AG04450 (cell line): ENCODE measurements at regions not wholly inside any gene's neighbourhood (a gene's known extent, or its start where the extent isn't known, plus 50 kb on each side); places are given as distances from the start of the nearest gene placed in this dataset.
"Not testable (repeated sequence)": the region's sequence is repeated elsewhere in the genome, so short reads cannot be mapped to it uniquely, and the experiment has no call there.

ENCODE experiments used
- CTCF ChIA-PET: fragments of 300-600, 350-600 bp; formaldehyde crosslinking; extraction: SDS; loops from one replicate; lab custom pipeline; 2022; ENCODE audit warnings: antibody characterized with exemption, inconsistent platforms; lab: Charles Lee
- POLR2A ChIA-PET: fragments of 350-600 bp; formaldehyde crosslinking; extraction: SDS; loops from one replicate; lab custom pipeline; 2021; ENCODE audit warnings: antibody characterized with exemption, inconsistent platforms; lab: Yijun Ruan, JAX
- DNase-seq: peaks from one replicate; pipeline ENCODE4 v3.0.0-alpha.2; 2011; ENCODE audit warnings: low read depth, low spot score
- H3K27ac ChIP-seq: one replicate; pipeline ENCODE4 v1.5.1; 2012; ENCODE audit warnings: low read depth, low read length, control low read depth
- H3K27me3 ChIP-seq: one replicate; pipeline ENCODE4 v1.6.0; 2012; ENCODE audit warnings: low read length; ENCODE audit not compliant: control insufficient read depth, insufficient read depth
- H3K4me3 ChIP-seq: 2 replicates; pipeline ENCODE4 v1.5.1; 2011; ENCODE audit warnings: mild to moderate bottlenecking, low read depth, low read length, control low read depth
- H3K9me3 ChIP-seq: 2 replicates; pipeline ENCODE4 v1.5.1; 2012; ENCODE audit warnings: low read length; ENCODE audit not compliant: control insufficient read depth, insufficient read depth
- TF ChIP-seq, protein P1 (sequence below): IDR thresholded peaks from 2 replicates; pipeline ENCODE4 v1.5.1; 2011; ENCODE audit warnings: low read depth, low read length, control low read depth, inconsistent platforms

GRCh38 chr2:95700519-95700918 lies 108.7 kb downstream of the TRIM43 start:
- CTCF ChIA-PET = no interaction called here
- POLR2A ChIA-PET = no interaction called here
- Histone ChIP-seq H3K27ac (no peak overlapping the region), H3K9me3 (no peaks in the 10 kb centered on the region), H3K4me3 (no peak overlapping the region), H3K27me3 (peaks cover 16% of the 10 kb centered on the region)
- no peak for DNase-seq
- TF ChIP-seq, protein P1, sequence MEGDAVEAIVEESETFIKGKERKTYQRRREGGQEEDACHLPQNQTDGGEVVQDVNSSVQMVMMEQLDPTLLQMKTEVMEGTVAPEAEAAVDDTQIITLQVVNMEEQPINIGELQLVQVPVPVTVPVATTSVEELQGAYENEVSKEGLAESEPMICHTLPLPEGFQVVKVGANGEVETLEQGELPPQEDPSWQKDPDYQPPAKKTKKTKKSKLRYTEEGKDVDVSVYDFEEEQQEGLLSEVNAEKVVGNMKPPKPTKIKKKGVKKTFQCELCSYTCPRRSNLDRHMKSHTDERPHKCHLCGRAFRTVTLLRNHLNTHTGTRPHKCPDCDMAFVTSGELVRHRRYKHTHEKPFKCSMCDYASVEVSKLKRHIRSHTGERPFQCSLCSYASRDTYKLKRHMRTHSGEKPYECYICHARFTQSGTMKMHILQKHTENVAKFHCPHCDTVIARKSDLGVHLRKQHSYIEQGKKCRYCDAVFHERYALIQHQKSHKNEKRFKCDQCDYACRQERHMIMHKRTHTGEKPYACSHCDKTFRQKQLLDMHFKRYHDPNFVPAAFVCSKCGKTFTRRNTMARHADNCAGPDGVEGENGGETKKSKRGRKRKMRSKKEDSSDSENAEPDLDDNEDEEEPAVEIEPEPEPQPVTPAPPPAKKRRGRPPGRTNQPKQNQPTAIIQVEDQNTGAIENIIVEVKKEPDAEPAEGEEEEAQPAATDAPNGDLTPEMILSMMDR = no peak

- CTCF ChIA-PET = interaction anchor here (1.1 kb wide), 1 partner anchor 26 kb away, joined by 3 read pairs; no protein-coding TSS in a partner anchor
Observed at GRCh38 chr2:95702471-95702870, 110.7 kb downstream of the TRIM43 start.

DNA sequence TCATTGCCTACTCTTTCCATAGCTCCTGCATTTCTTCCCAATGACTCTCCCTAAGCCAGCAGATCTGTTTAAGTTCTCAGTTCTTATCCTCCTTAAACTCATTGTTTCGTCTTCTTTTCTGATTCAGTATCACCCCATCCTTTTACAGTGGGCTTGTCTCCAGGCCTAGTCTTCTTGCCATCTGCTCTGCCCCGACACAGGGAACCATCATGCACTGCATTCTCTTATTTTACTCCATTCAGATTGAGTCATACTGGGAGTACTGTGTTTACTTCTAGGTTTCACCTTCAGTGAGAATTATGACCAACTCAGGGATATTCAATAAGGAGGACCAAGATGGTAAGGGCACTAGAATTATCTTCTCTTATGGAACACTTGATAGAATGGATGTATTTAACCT lies 115.4 kb downstream of the TRIM43 start:
- POLR2A ChIA-PET, H3K9me3 ChIP-seq, H3K27ac ChIP-seq, H3K27me3 ChIP-seq, H3K4me3 ChIP-seq, DNase-seq: not testable (repeated sequence)
- CTCF ChIA-PET = interaction anchor here (1.1 kb wide), 1 partner anchor 293 kb away, joined by 4 read pairs; no protein-coding TSS in a partner anchor

More at GRCh38 chr2:95702471-95702870, 110.7 kb downstream of the TRIM43 start:
- TF ChIP-seq, protein P1 = no peak
- POLR2A ChIA-PET = no interaction called here
- no peak overlapping the region for H3K4me3 ChIP-seq
- DNase-seq = no peak
- peaks cover 9% of the 10 kb centered on the region for H3K27me3 ChIP-seq
- no peak overlapping the region for H3K27ac ChIP-seq
- no peaks in the 10 kb centered on the region for H3K9me3 ChIP-seq

- no peak for DNase-seq
- CTCF ChIA-PET = interaction anchor here (1.1 kb wide), 1 partner anchor 293 kb away, joined by 4 read pairs; no protein-coding TSS in a partner anchor
- Histone ChIP-seq H3K4me3 (no peak overlapping the region), H3K27me3 (peaks cover 5% of the 10 kb centered on the region), H3K27ac (no peak overlapping the region), H3K9me3 (no peaks in the 10 kb centered on the region)
- TF ChIP-seq, protein P1 = no peak
- POLR2A ChIA-PET = no interaction called here
Observed at GRCh38 chr2:95707837-95708236, 116.0 kb downstream of the TRIM43 start.

- TF ChIP-seq, protein P1 = no peak
- no peak overlapping the region for H3K27ac ChIP-seq
- DNase-seq = no peak
- H3K9me3 ChIP-seq = no peaks in the 10 kb centered on the region
- no peak overlapping the region for H3K4me3 ChIP-seq
- H3K27me3 ChIP-seq = peaks cover 5% of the 10 kb centered on the region
- ChIA-PET CTCF (no interaction called here), POLR2A (no interaction called here)
Observed at GRCh38 chr2:95709831-95710230, 118.0 kb downstream of the TRIM43 start.

GRCh38 chr2:95713470-95714177 lies 121.8 kb downstream of the TRIM43 start:
- H3K27me3 ChIP-seq, H3K27ac ChIP-seq, H3K9me3 ChIP-seq, H3K4me3 ChIP-seq, DNase-seq, POLR2A ChIA-PET: not testable (repeated sequence)
- CTCF ChIA-PET = interaction anchor here (1.0 kb wide), 1 partner anchor 368 kb away, joined by 3 read pairs; no protein-coding TSS in a partner anchor

GRCh38 chr2:95714398-95714797 lies 122.6 kb downstream of the TRIM43 start:
- H3K27me3 ChIP-seq, H3K9me3 ChIP-seq, POLR2A ChIA-PET, H3K27ac ChIP-seq, DNase-seq, H3K4me3 ChIP-seq: not testable (repeated sequence)
- CTCF ChIA-PET = interaction anchor here (1.0 kb wide), 1 partner anchor 369 kb away, joined by 3 read pairs; no protein-coding TSS in a partner anchor
